ENCODE measurements at regions not wholly inside any gene's neighbourhood (a gene's known extent, or its start where the extent isn't known, plus 50 kb on each side); places are given as distances from the start of the nearest gene placed in this dataset.

DNA sequence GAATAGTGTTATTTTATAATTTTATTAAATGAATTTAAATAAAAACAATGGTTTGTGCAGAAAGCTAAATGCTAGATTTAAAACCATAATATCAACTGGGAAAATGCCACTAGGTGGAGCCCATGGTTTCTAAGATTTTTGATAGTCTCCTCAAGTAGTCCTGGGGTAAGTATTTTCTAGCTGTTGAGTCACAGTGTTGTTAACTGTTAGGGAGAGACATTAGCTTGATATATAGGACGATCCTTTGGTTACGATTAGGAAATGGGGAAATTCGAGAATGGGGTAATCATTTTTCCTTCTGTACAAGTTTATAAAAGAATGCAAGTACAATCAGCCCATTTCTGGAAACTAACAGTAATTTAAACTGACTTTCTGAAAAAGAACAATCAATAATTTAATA lies 378.4 kb downstream of the ANKRD50 start:
- peak; percentile 68 for FAIRE-seq

DNA sequence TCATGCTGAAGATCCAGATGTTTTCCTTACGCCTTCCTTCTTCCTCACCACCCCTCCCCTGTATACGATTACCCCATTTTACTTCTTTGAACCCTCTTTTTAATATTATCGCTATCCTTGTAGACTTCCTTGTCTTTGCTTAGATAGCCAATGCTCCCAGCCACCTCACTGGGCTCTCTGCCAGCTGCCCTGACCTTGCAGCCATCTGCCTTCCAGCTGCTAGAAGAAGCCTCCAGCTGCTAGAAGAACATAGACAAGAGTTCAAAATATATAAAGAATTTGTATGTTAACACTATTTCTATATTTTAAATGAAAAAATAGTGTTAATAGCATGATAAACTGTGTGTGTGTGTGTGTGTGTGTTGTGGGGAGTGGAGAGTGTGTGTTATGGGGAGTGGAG lies 374.7 kb downstream of the ANKRD50 start:
- H3K27me3 Mint-ChIP-seq (ENCODE audit: low read depth, unreplicated experiment), result no peaks in the 10 kb centered on the region
- no peak overlapping the region for H2AFZ ChIP-seq (ENCODE audit: low read depth, low read length)

More for the DNA sequence above, 378.4 kb downstream of the ANKRD50 start:
- H3K79me2 ChIP-seq (ENCODE audit: insufficient read depth, low read length), result no peaks in the 10 kb centered on the region
- H2AFZ ChIP-seq (ENCODE audit: low read depth, low read length), result no peak overlapping the region
- H3K4me3 ChIP-seq (ENCODE audit: insufficient read depth, low read depth, low read length), result no peak overlapping the region
- peak overlapping the region; percentile 65 for H3K4me2 ChIP-seq (ENCODE audit: low read length)
- H3K9me3 ChIP-seq (ENCODE audit: insufficient read depth, low read depth, low read length), result no peaks in the 10 kb centered on the region
- Mint-ChIP-seq H3K27me3 (ENCODE audit: low read depth, unreplicated experiment) (no peaks in the 10 kb centered on the region), H3K4me1 (ENCODE audit: low read depth, unreplicated experiment) (peaks cover 2% of the 10 kb centered on the region), H3K4me3 (ENCODE audit: unreplicated experiment) (no peak overlapping the region), H3K36me3 (ENCODE audit: low read depth, unreplicated experiment) (no peaks in the 10 kb centered on the region), H3K27ac (ENCODE audit: unreplicated experiment) (no peak overlapping the region), H3K9me3 (ENCODE audit: unreplicated experiment) (no peaks in the 10 kb centered on the region)
- no peaks in the 10 kb centered on the region for H3K4me1 ChIP-seq (ENCODE audit: insufficient read depth, low read length)
- H3K27me3 ChIP-seq (ENCODE audit: insufficient read depth, low read length), result no peaks in the 10 kb centered on the region
- no peak overlapping the region for H3K9ac ChIP-seq (ENCODE audit: low read length)
- no peaks in the 10 kb centered on the region for H3K36me3 ChIP-seq (ENCODE audit: insufficient read depth, low read length)
- peak; percentile 73 for DNase-seq (ENCODE audit: low read depth)
- no peak overlapping the region for H3K27ac ChIP-seq (ENCODE audit: low read depth, low read length)
- no peak for TF ChIP-seq EZH2 (IDR thresholded peaks at IDR 0.05; ENCODE audit: insufficient read depth, low read length)
- TF ChIP-seq, protein P1, sequence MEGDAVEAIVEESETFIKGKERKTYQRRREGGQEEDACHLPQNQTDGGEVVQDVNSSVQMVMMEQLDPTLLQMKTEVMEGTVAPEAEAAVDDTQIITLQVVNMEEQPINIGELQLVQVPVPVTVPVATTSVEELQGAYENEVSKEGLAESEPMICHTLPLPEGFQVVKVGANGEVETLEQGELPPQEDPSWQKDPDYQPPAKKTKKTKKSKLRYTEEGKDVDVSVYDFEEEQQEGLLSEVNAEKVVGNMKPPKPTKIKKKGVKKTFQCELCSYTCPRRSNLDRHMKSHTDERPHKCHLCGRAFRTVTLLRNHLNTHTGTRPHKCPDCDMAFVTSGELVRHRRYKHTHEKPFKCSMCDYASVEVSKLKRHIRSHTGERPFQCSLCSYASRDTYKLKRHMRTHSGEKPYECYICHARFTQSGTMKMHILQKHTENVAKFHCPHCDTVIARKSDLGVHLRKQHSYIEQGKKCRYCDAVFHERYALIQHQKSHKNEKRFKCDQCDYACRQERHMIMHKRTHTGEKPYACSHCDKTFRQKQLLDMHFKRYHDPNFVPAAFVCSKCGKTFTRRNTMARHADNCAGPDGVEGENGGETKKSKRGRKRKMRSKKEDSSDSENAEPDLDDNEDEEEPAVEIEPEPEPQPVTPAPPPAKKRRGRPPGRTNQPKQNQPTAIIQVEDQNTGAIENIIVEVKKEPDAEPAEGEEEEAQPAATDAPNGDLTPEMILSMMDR (IDR thresholded peaks at IDR 0.05; ENCODE audit: insufficient read depth, low read depth, low read length), result peak; percentile 59
- H4K20me1 ChIP-seq (ENCODE audit: insufficient read depth, low read length), result no peaks in the 10 kb centered on the region

DNA sequence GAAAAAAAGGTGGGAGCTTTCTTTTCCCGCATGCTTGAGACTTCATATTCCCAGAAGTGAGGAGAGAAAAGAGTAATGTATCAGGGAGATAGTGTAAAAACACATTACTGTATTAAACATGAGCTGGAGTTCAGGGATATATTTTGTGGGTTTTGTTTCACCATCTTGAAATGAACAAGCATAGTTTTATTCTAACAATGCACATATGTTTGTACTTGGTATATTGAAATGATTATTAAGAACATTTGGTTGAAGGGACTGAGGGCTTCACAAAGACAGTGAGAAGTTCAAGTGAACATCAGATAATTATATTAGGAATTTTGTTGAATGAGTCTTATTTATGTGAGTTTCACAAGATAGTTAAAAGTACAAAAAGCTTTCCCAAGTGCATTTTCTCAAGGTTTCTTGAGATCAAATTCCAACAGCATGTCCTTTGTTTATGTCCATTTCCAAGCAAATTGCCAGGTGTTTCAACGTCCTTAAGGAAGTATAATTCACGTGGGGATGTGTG lies 368.8 kb downstream of the ANKRD50 start:
- Histone ChIP-seq H3K27me3 (ENCODE audit: insufficient read depth, low read length) (no peaks in the 10 kb centered on the region), H3K9ac (ENCODE audit: low read length) (no peak overlapping the region), H3K4me2 (ENCODE audit: low read length) (no peak overlapping the region), H4K20me1 (ENCODE audit: insufficient read depth, low read length) (no peaks in the 10 kb centered on the region), H2AFZ (ENCODE audit: low read depth, low read length) (no peak overlapping the region), H3K4me3 (ENCODE audit: insufficient read depth, low read depth, low read length) (no peak overlapping the region), H3K27ac (ENCODE audit: low read depth, low read length) (no peak overlapping the region), H3K4me1 (ENCODE audit: insufficient read depth, low read length) (no peaks in the 10 kb centered on the region), H3K79me2 (ENCODE audit: insufficient read depth, low read length) (no peaks in the 10 kb centered on the region), H3K9me3 (ENCODE audit: insufficient read depth, low read depth, low read length) (no peaks in the 10 kb centered on the region), H3K36me3 (ENCODE audit: insufficient read depth, low read length) (no peaks in the 10 kb centered on the region)
- Mint-ChIP-seq H3K9me3 (ENCODE audit: unreplicated experiment) (no peaks in the 10 kb centered on the region), H3K4me3 (ENCODE audit: unreplicated experiment) (no peak overlapping the region), H3K4me1 (ENCODE audit: low read depth, unreplicated experiment) (no peaks in the 10 kb centered on the region), H3K27ac (ENCODE audit: unreplicated experiment) (no peak overlapping the region), H3K36me3 (ENCODE audit: low read depth, unreplicated experiment) (no peaks in the 10 kb centered on the region), H3K27me3 (ENCODE audit: low read depth, unreplicated experiment) (no peaks in the 10 kb centered on the region)
- FAIRE-seq, result no peak
- DNase-seq (ENCODE audit: low read depth), result no peak
- TF ChIP-seq, protein P1 (IDR thresholded peaks at IDR 0.05; ENCODE audit: insufficient read depth, low read depth, low read length), result no peak
- TF ChIP-seq EZH2 (IDR thresholded peaks at IDR 0.05; ENCODE audit: insufficient read depth, low read length), result no peak

More for the DNA sequence above, 374.7 kb downstream of the ANKRD50 start:
- Histone ChIP-seq H3K79me2 (ENCODE audit: insufficient read depth, low read length) (no peaks in the 10 kb centered on the region), H3K27ac (ENCODE audit: low read depth, low read length) (no peak overlapping the region), H3K27me3 (ENCODE audit: insufficient read depth, low read length) (no peaks in the 10 kb centered on the region), H3K9me3 (ENCODE audit: insufficient read depth, low read depth, low read length) (no peaks in the 10 kb centered on the region), H4K20me1 (ENCODE audit: insufficient read depth, low read length) (no peaks in the 10 kb centered on the region), H3K9ac (ENCODE audit: low read length) (no peak overlapping the region), H3K4me1 (ENCODE audit: insufficient read depth, low read length) (no peaks in the 10 kb centered on the region), H3K36me3 (ENCODE audit: insufficient read depth, low read length) (no peaks in the 10 kb centered on the region), H3K4me3 (ENCODE audit: insufficient read depth, low read depth, low read length) (no peak overlapping the region), H3K4me2 (ENCODE audit: low read length) (no peak overlapping the region)
- DNase-seq (ENCODE audit: low read depth) (no peak), FAIRE-seq (no peak)
- TF ChIP-seq, protein P1 (IDR thresholded peaks at IDR 0.05; ENCODE audit: insufficient read depth, low read depth, low read length), result no peak
- no peak for TF ChIP-seq EZH2 (IDR thresholded peaks at IDR 0.05; ENCODE audit: insufficient read depth, low read length)
- no peak overlapping the region for H3K27ac Mint-ChIP-seq (ENCODE audit: unreplicated experiment)
- no peaks in the 10 kb centered on the region for H3K9me3 Mint-ChIP-seq (ENCODE audit: unreplicated experiment)
- no peak overlapping the region for H3K4me3 Mint-ChIP-seq (ENCODE audit: unreplicated experiment)
- peaks cover 2% of the 10 kb centered on the region for H3K4me1 Mint-ChIP-seq (ENCODE audit: low read depth, unreplicated experiment)
- no peaks in the 10 kb centered on the region for H3K36me3 Mint-ChIP-seq (ENCODE audit: low read depth, unreplicated experiment)
